HG03439 (cell line): ENCODE measurements at regions not wholly inside any gene's neighbourhood (a gene's known extent, or its start where the extent isn't known, plus 50 kb on each side); places are given as distances from the start of the nearest gene placed in this dataset.

Source experiments
- ATAC-seq: cut with Tn5 transposase; IDR thresholded peaks from one replicate; pipeline ENCODE4 v1.9.1; 2021; ENCODE audit warnings: mild to moderate bottlenecking, moderate library complexity; ENCODE audit not compliant: unreplicated experiment

DNA sequence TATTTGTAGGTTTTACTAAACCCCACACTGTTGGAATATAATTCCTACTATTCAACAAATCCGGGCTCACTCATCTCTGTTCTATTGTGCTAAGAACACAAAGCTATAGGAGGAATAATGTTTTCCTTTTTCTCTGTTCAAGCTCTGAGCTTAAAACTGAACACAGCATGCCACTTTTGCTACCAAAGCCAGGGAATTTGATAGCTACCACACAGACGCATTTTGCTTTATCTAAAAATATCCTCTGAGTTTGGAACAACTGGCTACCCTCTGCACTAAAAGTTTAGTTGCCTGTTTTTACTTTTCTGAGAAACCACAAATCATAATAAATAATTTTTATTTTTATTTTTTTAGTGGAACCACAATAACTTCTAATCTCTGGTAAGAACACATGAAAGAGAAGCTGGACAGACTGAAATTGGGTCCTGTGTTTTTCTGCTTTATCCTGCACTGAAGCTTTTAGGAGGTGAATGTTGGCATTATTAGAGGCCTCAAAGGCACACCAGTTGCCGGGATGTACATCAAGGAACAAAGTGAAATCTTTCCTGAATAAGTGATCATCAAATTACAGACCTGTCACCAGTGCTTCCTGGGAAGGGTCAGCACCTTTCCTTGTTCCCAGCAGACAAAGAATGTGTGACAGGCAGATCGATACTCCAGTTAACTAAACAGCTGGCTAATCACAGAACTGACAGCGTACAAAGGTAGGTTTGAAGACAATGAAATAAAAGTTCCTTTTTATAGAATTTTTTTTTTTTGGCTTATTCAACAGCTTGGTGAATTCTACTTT is 523.2 kb upstream of the TENM4 start:
- no peak for ATAC-seq

DNA sequence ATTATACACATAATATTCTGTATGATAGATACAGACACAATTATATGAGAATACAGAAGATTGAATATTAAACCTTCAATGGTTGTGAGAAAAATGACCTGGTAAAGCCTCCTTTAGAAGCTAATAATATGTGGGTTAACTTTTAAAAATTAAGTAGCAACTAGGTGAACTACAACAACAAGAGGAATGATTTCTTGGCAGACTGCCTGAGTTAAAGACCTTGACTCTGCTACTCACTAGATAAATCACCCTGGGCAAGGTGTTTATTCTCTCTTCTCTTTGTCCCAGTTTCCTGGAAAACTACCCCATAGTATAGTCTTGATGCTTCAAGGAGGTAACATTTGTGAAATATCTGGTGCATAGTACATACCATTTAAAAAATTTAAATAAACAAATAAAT is 519.6 kb upstream of the TENM4 start:
- ATAC-seq, result no peak

DNA sequence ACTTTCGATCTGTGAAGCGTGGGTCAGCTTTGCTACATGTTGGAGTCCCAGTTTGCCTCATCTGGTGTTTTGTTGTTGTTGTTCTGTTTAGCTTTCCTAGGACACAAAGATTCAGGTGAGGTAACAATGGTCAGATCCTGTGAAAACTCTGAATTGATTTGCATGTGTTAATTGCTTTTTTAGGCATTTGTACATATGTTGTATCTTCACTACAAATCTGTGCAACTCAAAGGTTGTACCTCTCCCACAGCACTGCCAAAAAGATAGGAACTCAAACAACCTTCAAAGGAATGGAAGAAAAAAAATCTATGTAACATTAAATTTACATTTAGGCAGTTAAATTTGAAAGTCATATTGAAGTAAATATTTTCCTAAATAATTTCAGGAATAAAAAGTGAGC is 518.5 kb upstream of the TENM4 start:
- ATAC-seq, result no peak

- ATAC-seq, result no peak
These were observed 516.9 kb upstream of the TENM4 start for GRCh38 chr11:79957702-79958101.

DNA sequence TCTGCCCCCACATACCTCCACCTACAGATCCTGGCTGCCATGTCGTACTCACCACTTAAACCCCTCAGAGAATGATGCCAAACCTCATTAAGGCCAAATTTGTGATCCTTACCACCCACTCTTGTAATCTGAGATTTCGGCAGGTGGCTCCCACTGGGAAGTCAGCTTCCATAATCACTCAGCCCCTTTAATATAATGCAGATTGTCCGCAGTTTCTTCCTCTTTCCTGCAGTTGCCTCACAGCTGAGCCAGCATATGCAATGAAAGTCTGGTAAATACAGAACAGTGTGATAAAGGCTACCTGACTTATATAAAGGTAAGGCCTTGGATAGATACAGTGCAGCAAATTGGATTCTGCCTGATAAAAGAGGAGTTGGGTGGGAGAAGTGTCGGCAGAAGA is 515.2 kb upstream of the TENM4 start:
- ATAC-seq, result no peak

GRCh38 chr11:79953629-79954028 is 512.8 kb upstream of the TENM4 start:
- no peak for ATAC-seq

DNA sequence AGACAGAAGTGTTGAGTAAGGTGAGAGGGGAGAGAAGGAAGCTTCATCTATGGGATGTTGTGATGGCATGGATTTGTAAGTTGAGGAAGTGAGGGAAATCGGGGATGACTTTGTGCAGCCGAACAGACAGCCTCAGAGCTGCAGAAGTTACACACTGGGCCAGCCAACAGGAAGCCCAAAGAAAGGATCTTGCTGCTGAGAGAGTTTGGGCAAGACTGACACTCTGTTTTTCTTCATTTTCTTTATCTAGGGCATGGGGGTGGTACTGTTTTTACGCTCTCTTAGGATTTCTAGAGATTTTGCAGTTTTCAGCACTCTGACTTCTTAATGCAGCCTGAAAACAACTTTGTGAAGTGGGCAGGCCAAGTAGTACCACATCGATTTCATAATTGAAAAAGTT is 509.9 kb upstream of the TENM4 start:
- ATAC-seq, result no peak

- no peak for ATAC-seq
These were observed 509.3 kb upstream of the TENM4 start for GRCh38 chr11:79950172-79950571.

GRCh38 chr11:79949574-79949973 is 508.7 kb upstream of the TENM4 start:
- no peak for ATAC-seq

GRCh38 chr11:79942646-79943045 is 501.8 kb upstream of the TENM4 start:
- ATAC-seq, result no peak

GRCh38 chr11:79942090-79942489 is 501.3 kb upstream of the TENM4 start:
- no peak for ATAC-seq

DNA sequence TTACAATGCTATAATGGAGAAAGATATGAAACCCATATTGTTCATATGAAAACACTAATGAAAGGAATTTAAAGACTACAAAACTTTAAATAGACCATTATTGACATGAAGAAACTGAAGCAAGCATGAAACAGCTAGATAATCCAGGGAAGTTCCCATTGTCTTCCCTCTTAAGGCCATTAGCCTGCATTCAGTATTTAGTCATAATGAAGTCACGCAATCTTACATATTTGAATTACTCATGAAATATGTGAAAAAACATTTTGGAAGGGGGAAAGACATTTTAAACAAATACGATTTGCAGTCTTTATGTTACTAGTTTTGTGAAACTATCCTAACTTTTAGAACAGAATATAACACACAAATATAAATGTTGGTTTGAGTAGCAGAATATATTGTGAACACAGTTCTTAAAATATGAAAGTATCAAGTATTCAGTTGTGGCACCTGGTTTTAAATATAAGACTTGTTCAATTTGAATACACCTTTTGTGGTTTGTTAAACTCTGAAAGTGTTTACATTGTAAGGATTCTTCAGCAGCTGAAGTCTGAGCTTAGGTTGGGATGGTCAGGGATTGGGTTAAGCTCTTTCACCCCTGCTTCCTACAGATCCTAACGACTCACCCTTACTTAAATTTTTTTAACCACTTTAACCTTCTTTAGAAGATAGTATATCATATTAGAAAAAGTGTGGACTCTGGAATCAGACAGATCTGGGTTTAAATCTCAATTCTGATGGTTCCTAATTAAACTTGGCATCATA is 500.3 kb upstream of the TENM4 start:
- ATAC-seq, result no peak

- ATAC-seq, result no peak
These were observed 499.3 kb upstream of the TENM4 start for GRCh38 chr11:79940165-79940564.

DNA sequence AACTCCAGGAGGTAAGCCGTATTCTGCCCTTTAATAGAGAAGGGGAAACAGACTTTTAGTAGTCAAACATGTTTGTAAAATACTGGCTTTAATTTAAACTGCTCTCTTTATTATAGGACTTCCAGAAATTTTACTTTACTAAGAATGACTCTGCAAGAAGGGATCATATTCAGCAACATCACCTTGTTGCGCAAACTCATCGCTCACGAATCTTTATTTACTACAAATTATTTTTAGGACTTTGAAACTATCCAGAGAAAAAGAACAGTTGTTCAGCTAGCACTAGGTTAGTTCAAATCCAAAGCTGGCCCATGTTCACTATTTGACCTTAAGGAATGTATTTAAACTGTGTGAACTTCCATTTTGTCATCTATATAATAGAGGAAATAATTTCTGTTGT is 498.3 kb upstream of the TENM4 start:
- no peak for ATAC-seq

DNA sequence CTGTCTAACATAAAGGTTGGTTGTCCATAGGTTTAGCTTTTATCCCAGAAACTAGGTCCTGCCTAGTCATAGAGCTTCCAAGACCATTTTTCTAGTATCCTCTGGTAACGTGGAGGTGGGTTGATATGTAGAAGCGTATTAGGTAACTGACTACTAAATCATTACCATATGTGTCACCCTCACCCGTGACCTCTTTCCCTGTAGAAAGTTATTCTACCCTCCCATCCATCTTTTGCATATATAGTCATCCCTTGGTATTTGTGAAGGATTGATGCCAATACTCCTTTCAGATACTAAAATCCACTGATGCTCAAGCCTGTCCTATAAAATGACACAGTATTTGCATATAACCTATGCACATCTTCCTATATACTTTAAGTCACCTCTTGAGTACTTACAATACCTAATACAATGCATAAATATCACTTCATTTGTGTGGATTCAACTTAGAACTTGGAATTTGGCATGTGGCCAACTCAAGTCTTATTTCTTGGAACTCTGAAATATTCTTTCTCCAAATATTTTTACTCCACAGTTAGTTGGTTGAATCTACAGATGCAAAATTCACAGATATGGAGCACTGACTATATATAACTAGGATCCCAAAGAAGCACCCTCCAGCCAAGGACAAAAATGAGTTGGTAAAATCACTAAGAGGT is 497.0 kb upstream of the TENM4 start:
- no peak for ATAC-seq

DNA sequence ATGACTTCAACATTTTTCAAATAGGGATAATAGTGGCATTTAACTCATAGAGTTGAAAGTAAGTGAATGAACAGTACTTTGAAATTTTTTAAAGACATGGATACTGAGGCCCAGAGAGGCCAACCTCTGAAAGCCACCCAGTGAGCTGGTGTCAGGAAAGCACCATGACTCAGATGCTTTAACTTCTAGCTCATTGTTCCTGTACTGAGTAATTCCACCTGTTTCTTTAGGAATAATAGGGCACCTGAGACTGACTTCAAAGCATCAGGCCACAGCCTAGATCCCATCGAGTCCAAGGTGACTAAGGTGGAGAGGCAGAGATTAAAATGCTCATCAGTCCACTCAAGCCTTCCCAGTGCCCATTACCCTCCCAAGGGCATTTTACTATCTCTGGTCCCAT is 491.8 kb upstream of the TENM4 start:
- ATAC-seq, result no peak

GRCh38 chr11:79931692-79932091 is 490.9 kb upstream of the TENM4 start:
- ATAC-seq, result no peak

- ATAC-seq, result no peak
These were observed 485.9 kb upstream of the TENM4 start for GRCh38 chr11:79926707-79927106.

DNA sequence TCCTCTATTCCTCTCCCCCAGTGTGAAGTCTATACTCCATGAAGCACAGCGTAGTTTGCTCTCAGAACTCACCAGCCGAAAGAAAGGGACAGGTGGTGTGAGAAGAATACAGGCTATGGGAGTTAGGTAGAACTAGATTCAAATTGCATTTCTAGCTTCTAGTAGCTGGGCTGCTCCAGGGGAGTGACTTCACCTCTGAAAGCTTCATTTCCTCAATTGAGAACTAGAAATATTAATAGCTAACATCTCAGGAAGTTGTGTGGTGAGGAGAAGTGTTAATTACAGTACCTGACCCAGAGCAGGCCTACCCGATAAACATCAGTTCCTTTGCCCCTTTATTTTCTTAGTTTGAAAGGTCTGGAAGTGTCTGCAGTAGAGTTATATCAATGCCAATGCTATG is 484.7 kb upstream of the TENM4 start:
- no peak for ATAC-seq

- ATAC-seq, result no peak
These were observed 481.8 kb upstream of the TENM4 start for GRCh38 chr11:79922641-79923040.

GRCh38 chr11:79920480-79920879 is 479.6 kb upstream of the TENM4 start:
- ATAC-seq, result no peak

GRCh38 chr11:79919350-79919749 is 478.5 kb upstream of the TENM4 start:
- no peak for ATAC-seq
